Naive thymus-derived CD4-positive, alpha-beta T cell (primary cell): ENCODE measurements at regions not wholly inside any gene's neighbourhood (a gene's known extent, or its start where the extent isn't known, plus 50 kb on each side); places are given as distances from the start of the nearest gene placed in this dataset.

Experiments
- ATAC-seq: fragments of 150-1000 bp; cut with Tn5 transposase; 2 replicates; pipeline ENCODE4 v1.10.0; 2021; ENCODE audit warnings: mild to moderate bottlenecking, moderate library complexity
- CTCF ChIA-PET: fragments of 350-600 bp; sonication (Branson Sonifier 250); formaldehyde crosslinking; loops from one replicate; lab custom pipeline; 2021; ENCODE audit warnings: antibody characterized with exemption; lab: Charles Lee
- POLR2A ChIA-PET: fragments of 350-600 bp; sonication (Branson Sonifier 250); formaldehyde crosslinking; loops from one replicate; lab custom pipeline; 2021; ENCODE audit warnings: antibody characterized with exemption, inconsistent platforms; lab: Charles Lee
- DNase-seq, 9 donors: peaks; one replicate each; pipeline versions ENCODE4 v3.0.0 to v3.0.0-alpha.2; 2020 to 2022; ENCODE audit warnings: mixed read lengths in 1 of 9
- H3K27ac ChIP-seq: one replicate; pipeline ENCODE4 v1.7.0; 2013; ENCODE audit warnings: mild to moderate bottlenecking, low read depth, low read length, moderate library complexity
- H3K27me3 ChIP-seq, 2 donors: one replicate each; pipeline ENCODE4 v1.7.0; 2013; ENCODE audit warnings: low read length in 2 of 2, mild to moderate bottlenecking in 2 of 2, moderate library complexity in 2 of 2; ENCODE audit not compliant: control insufficient read depth in 2 of 2, insufficient read depth in 2 of 2
- H3K36me3 ChIP-seq, 3 experiments: 1 replicate in 2 of 3; 2 replicates in 1 of 3; pipeline ENCODE4 v1.7.0; 2013; ENCODE audit warnings: low read length in 3 of 3, mild to moderate bottlenecking in 3 of 3, moderate library complexity in 1 of 3; ENCODE audit not compliant: insufficient read depth in 3 of 3, control insufficient read depth in 2 of 3
- H3K4me1 ChIP-seq, 2 donors: one replicate each; pipeline ENCODE4 v1.7.0; 2013; ENCODE audit warnings: low read length in 2 of 2, mild to moderate bottlenecking in 2 of 2, moderate library complexity in 1 of 2; ENCODE audit not compliant: control insufficient read depth in 2 of 2, insufficient read depth in 2 of 2
- H3K4me3 ChIP-seq: 2 replicates; pipeline ENCODE4 v1.7.0; 2013; ENCODE audit warnings: mild to moderate bottlenecking, low read length
- H3K9me3 ChIP-seq, 3 experiments: 1 replicate in 2 of 3; 2 replicates in 1 of 3; pipeline ENCODE4 v1.7.0; 2013; ENCODE audit warnings: low read length in 3 of 3; ENCODE audit not compliant: control insufficient read depth in 2 of 3
- H3K27ac Mint-ChIP-seq, 9 donors: one replicate each; pipeline ENCODE4 v1.8.0; 2020 to 2022; ENCODE audit warnings: mixed read lengths in 9 of 9, mild to moderate bottlenecking in 8 of 9, moderate library complexity in 5 of 9, inconsistent platforms in 2 of 9
- H3K27me3 Mint-ChIP-seq, 5 donors: one replicate each; pipeline ENCODE4 v1.8.0; 2021 to 2022; ENCODE audit warnings: mixed read lengths in 5 of 5, mild to moderate bottlenecking in 1 of 5
- H3K36me3 Mint-ChIP-seq, 5 donors: one replicate each; pipeline ENCODE4 v1.8.0; 2020 to 2022; ENCODE audit warnings: mixed read lengths in 5 of 5, mild to moderate bottlenecking in 3 of 5, inconsistent platforms in 1 of 5
- H3K4me1 Mint-ChIP-seq, 7 donors: one replicate each; pipeline ENCODE4 v1.8.0; 2020 to 2022; ENCODE audit warnings: mixed read lengths in 7 of 7, mild to moderate bottlenecking in 3 of 7, inconsistent platforms in 1 of 7
- H3K4me3 Mint-ChIP-seq, 10 donors: one replicate each; pipeline ENCODE4 v1.8.0; 2020 to 2022; ENCODE audit warnings: mild to moderate bottlenecking in 10 of 10, mixed read lengths in 10 of 10, moderate library complexity in 6 of 10, inconsistent platforms in 2 of 10
- H3K9me3 Mint-ChIP-seq, 11 donors: one replicate each; pipeline ENCODE4 v1.8.0; 2020 to 2022; ENCODE audit warnings: mixed read lengths in 11 of 11, mild to moderate bottlenecking in 4 of 11, inconsistent platforms in 1 of 11, moderate library complexity in 1 of 11
- intact Hi-C, 2 donors: fragments of 100-400 bp; cut with micrococcal nuclease; formaldehyde crosslinking; loops; one replicate each; pipeline ENCODE4 v1.15.1; 2023

GRCh38 chr2:146262606-146263005 lies 1582.2 kb upstream of the ACVR2A start:
- ChIA-PET CTCF (no interaction called here), POLR2A (no interaction called here)
- Histone ChIP-seq H3K4me3 (no peak overlapping the region), H3K27me3 (no peaks in the 10 kb centered on the region), H3K27ac (no peak overlapping the region), H3K36me3 (no peaks in the 10 kb centered on the region), H3K9me3 (no peaks in the 10 kb centered on the region), H3K4me1 (no peaks in the 10 kb centered on the region)
- Mint-ChIP-seq H3K27me3 (no peaks in the 10 kb centered on the region), H3K27ac (no peak overlapping the region), H3K4me3 (no peak overlapping the region), H3K9me3 (peaks cover 0 to 9% (median 4%) of the 10 kb centered on the region in 11 donors), H3K36me3 (no peaks in the 10 kb centered on the region), H3K4me1 (no peaks in the 10 kb centered on the region)
- no peak for DNase-seq
- intact Hi-C loops, result no loop called here
- ATAC-seq, result no peak

GRCh38 chr2:146260551-146260950 lies 1584.3 kb upstream of the ACVR2A start:
- H3K9me3 Mint-ChIP-seq, result peaks cover 0 to 9% (median 4%) of the 10 kb centered on the region in 11 donors

GRCh38 chr2:146259816-146260215 lies 1585.0 kb upstream of the ACVR2A start:
- DNase-seq, result no peak
- no peak overlapping the region for H3K4me3 Mint-ChIP-seq
- CTCF ChIA-PET, result no interaction called here
- no peak overlapping the region for H3K4me3 ChIP-seq
- H3K27ac ChIP-seq, result no peak overlapping the region
- H3K9me3 ChIP-seq, result no peaks in the 10 kb centered on the region
- no peaks in the 10 kb centered on the region for H3K27me3 ChIP-seq
- H3K9me3 Mint-ChIP-seq, result peaks cover 0 to 6% (median 4%) of the 10 kb centered on the region in 11 donors
- no peaks in the 10 kb centered on the region for H3K36me3 ChIP-seq
- no peaks in the 10 kb centered on the region for H3K36me3 Mint-ChIP-seq
- intact Hi-C loops, result no loop called here
- H3K27me3 Mint-ChIP-seq, result no peaks in the 10 kb centered on the region
- ATAC-seq, result no peak
- H3K27ac Mint-ChIP-seq, result no peak overlapping the region
- no peaks in the 10 kb centered on the region for H3K4me1 ChIP-seq
- H3K4me1 Mint-ChIP-seq, result no peaks in the 10 kb centered on the region
- POLR2A ChIA-PET, result no interaction called here

More at GRCh38 chr2:146260551-146260950, 1584.3 kb upstream of the ACVR2A start:
- Mint-ChIP-seq H3K4me3 (no peak overlapping the region), H3K27ac (no peak overlapping the region), H3K36me3 (no peaks in the 10 kb centered on the region), H3K27me3 (no peaks in the 10 kb centered on the region), H3K4me1 (no peaks in the 10 kb centered on the region)
- no peaks in the 10 kb centered on the region for H3K27me3 ChIP-seq
- intact Hi-C loops, result no loop called here
- DNase-seq (no peak), ATAC-seq (no peak)
- no peaks in the 10 kb centered on the region for H3K4me1 ChIP-seq
- no peak overlapping the region for H3K27ac ChIP-seq
- H3K9me3 ChIP-seq, result no peaks in the 10 kb centered on the region
- no peaks in the 10 kb centered on the region for H3K36me3 ChIP-seq
- ChIA-PET CTCF (no interaction called here), POLR2A (no interaction called here)
- no peak overlapping the region for H3K4me3 ChIP-seq

- no peak for ATAC-seq
Measured at GRCh38 chr2:146258071-146258470, 1586.8 kb upstream of the ACVR2A start.

GRCh38 chr2:146252119-146252518 lies 1592.7 kb upstream of the ACVR2A start:
- CTCF ChIA-PET, result no interaction called here
- no peaks in the 10 kb centered on the region for H3K36me3 Mint-ChIP-seq
- DNase-seq (no peak), ATAC-seq (no peak)
- no peak overlapping the region for H3K27ac Mint-ChIP-seq
- intact Hi-C loops, result no loop called here
- Histone ChIP-seq H3K27me3 (no peaks in the 10 kb centered on the region), H3K27ac (no peak overlapping the region), H3K9me3 (no peaks in the 10 kb centered on the region), H3K36me3 (no peaks in the 10 kb centered on the region), H3K4me3 (no peak overlapping the region), H3K4me1 (no peaks in the 10 kb centered on the region)
- POLR2A ChIA-PET, result no interaction called here
- peaks cover 0 to 1% (median 0%) of the 10 kb centered on the region in 7 donors for H3K4me1 Mint-ChIP-seq
- no peak overlapping the region for H3K4me3 Mint-ChIP-seq
- peaks cover 0 to 9% (median 1%) of the 10 kb centered on the region in 11 donors for H3K9me3 Mint-ChIP-seq
- H3K27me3 Mint-ChIP-seq, result no peaks in the 10 kb centered on the region

More at GRCh38 chr2:146258071-146258470, 1586.8 kb upstream of the ACVR2A start:
- no peaks in the 10 kb centered on the region for H3K4me1 Mint-ChIP-seq
- intact Hi-C loops, result no loop called here
- no peak overlapping the region for H3K27ac Mint-ChIP-seq
- Histone ChIP-seq H3K4me1 (no peaks in the 10 kb centered on the region), H3K9me3 (no peaks in the 10 kb centered on the region), H3K27ac (no peak overlapping the region), H3K27me3 (no peaks in the 10 kb centered on the region), H3K4me3 (no peak overlapping the region), H3K36me3 (no peaks in the 10 kb centered on the region)
- CTCF ChIA-PET, result no interaction called here
- H3K9me3 Mint-ChIP-seq, result peaks cover 0 to 4% (median 0%) of the 10 kb centered on the region in 11 donors
- DNase-seq, result no peak
- POLR2A ChIA-PET, result no interaction called here
- H3K27me3 Mint-ChIP-seq, result no peaks in the 10 kb centered on the region
- no peaks in the 10 kb centered on the region for H3K36me3 Mint-ChIP-seq
- H3K4me3 Mint-ChIP-seq, result no peak overlapping the region

- no peak for ATAC-seq
- CTCF ChIA-PET, result no interaction called here
Measured at GRCh38 chr2:146251328-146251727, 1593.5 kb upstream of the ACVR2A start.

GRCh38 chr2:146246736-146247523 lies 1597.9 kb upstream of the ACVR2A start:
- intact Hi-C loops, result no loop called here
- no peaks in the 10 kb centered on the region for H3K36me3 Mint-ChIP-seq
- DNase-seq, result no peak
- ChIA-PET CTCF (no interaction called here), POLR2A (no interaction called here)
- no peak overlapping the region for H3K27ac Mint-ChIP-seq
- Histone ChIP-seq H3K4me3 (no peak overlapping the region), H3K27me3 (no peaks in the 10 kb centered on the region), H3K9me3 (no peaks in the 10 kb centered on the region), H3K36me3 (no peaks in the 10 kb centered on the region), H3K27ac (no peak overlapping the region), H3K4me1 (no peaks in the 10 kb centered on the region)
- H3K4me3 Mint-ChIP-seq, result no peak overlapping the region
- peaks cover 0 to 1% (median 0%) of the 10 kb centered on the region in 7 donors for H3K4me1 Mint-ChIP-seq
- no peak for ATAC-seq
- peaks cover 0 to 9% (median 5%) of the 10 kb centered on the region in 11 donors for H3K9me3 Mint-ChIP-seq
- H3K27me3 Mint-ChIP-seq, result no peaks in the 10 kb centered on the region

More at GRCh38 chr2:146251328-146251727, 1593.5 kb upstream of the ACVR2A start:
- H3K4me1 ChIP-seq, result no peaks in the 10 kb centered on the region
- Mint-ChIP-seq H3K4me3 (no peak overlapping the region), H3K4me1 (peaks cover 0 to 1% (median 0%) of the 10 kb centered on the region in 7 donors), H3K27me3 (no peaks in the 10 kb centered on the region), H3K36me3 (no peaks in the 10 kb centered on the region), H3K27ac (no peak overlapping the region), H3K9me3 (peaks cover 0 to 9% (median 3%) of the 10 kb centered on the region in 11 donors)
- POLR2A ChIA-PET, result no interaction called here
- intact Hi-C loops, result no loop called here
- H3K4me3 ChIP-seq, result no peak overlapping the region
- H3K27ac ChIP-seq, result no peak overlapping the region
- no peaks in the 10 kb centered on the region for H3K36me3 ChIP-seq
- no peak for DNase-seq
- no peaks in the 10 kb centered on the region for H3K9me3 ChIP-seq
- H3K27me3 ChIP-seq, result no peaks in the 10 kb centered on the region
